HS-5 (cell line): ENCODE measurements at regions not wholly inside any gene's neighbourhood (a gene's known extent, or its start where the extent isn't known, plus 50 kb on each side); places are given as distances from the start of the nearest gene placed in this dataset.

Experiments used
- DNase-seq: peaks from one replicate; pipeline ENCODE4 v3.0.0-alpha.2; 2012; ENCODE audit warnings: low read depth

DNA sequence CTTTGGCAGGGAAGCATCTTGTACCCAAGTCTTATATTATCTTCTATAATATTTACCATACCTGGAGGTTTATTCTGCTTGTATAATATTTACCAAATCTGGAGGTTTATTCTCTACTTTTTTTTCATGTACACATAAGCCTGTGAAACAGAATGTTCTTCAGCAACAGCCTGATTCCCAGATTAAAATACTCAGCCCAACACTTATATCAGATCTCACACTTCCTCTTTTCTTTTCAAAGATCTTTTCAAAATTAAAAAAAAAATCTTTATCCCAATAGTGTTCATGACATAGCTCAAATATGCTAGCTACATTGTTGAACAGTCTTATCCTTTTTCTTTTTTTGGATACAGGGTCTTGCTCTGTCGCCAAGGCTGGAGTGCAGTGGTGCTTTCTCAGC is 300.7 kb downstream of the LMO7 start:
- no peak for DNase-seq

DNA sequence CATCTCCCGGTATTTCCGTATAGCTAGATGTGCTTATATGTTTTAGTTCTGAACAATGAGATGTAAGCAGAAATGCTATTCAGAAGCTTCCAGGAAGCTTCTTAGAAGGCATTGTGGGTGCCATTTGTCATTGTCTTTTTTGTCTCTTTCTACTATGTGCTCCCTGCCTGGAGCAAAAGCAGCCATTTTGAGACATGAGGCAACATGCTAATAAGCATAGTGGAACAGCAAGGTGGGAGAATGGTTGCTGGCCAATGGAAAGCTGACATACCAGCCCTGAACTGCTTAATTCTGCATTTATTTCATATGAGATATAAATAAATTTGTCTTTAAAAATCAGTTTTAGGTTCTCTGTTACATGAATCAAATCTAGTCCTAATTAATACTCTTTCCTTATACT is 299.7 kb downstream of the LMO7 start:
- DNase-seq = no peak

DNA sequence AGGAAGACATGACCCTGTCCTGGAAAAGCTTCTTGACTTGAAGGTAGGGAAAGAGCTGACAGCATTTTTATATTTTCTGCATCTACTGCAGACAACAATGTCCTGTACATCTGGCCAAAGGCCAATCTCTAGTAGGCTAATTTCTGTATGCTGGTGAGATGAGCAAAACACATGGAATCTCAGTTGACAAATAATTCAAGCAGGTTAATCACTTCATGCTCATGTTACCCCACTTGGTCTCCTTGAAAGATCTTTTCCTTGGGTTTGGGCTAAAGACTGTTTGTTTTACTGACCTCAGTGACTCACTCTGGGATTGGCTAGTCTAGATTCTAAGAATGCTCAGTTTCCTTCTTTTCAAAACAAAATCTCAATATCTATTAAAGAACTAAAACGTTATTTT is 298.8 kb downstream of the LMO7 start:
- peak; percentile 5 for DNase-seq

DNA sequence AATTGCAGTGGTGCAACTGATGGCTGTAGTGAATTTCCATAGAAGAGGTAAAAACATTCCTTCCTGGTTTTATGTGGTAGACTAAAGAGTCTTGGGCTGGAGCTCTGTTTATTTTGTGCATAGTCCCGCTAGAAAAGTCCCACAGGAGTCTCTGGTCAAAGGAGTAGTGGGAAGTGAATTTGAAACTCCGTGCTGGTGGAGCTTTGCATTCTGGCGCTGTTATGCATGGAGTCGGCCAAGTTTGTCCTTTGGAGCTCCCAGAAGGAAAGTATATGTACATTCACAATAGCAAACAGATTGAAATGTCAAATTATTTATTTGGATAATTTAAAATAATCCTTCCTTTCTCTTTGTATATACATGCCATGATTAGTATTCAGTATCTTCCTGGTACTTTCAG is 296.5 kb downstream of the LMO7 start:
- DNase-seq = no peak

DNA sequence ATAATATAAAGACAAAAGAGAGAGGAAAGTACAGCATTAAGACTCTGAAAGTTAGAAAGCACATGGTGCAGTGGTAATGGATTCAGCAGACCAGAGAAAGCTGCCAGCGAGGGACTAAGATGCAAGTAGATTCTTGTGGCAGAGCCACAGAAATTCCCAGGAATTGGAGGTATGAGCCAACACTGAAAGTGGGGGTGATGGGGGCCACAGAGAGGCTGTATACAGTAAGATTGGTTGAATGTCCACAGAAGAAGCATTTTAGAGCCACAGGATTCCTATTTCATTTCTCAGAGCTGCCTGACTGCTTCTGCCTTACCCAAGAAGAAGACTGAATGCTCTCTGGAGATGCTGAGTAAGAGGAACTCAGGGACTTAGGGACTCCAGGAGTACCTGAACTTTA is 295.0 kb downstream of the LMO7 start:
- no peak for DNase-seq

DNA sequence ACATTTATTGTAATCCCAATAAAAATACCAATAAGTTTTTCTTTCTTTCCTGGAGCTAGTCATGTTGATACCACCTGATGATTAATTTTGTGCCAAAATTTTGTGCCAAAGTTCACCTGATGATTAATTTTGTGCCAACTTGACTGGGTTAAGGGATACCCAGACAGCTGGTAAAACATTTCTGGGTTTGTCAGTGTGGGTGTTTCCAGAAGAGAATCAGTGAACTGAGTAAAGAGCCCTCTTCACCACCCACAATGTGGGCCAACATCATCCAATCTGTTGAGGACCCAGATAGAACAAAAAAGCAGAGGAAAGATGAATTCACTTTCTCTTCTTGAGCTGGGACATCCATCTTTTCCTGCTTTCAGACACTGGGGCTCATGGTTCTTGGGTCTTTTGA is 292.9 kb downstream of the LMO7 start:
- no peak for DNase-seq

DNA sequence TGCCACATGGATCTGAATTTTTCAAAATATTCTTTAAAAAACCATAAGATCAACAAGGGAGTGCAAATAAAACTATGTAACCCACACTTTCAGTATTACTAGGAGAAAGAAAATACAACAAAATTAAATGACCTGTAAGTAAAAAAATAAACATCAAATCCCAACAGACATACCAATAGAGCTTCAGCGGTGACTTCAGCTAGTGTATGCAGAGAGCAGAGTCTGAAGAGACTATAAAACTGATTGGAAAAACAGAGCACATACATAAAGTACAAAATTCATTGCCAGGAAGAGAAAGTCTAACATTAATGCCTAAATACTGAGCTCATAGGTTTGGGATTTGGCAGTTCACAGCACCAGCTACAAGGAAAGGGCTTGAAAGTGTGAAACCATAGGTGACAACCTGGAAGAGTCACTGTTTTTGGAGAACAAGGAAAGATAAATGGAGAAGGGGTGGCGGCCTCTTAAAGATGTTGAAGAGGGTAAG is 291.1 kb downstream of the LMO7 start:
- no peak for DNase-seq

DNA sequence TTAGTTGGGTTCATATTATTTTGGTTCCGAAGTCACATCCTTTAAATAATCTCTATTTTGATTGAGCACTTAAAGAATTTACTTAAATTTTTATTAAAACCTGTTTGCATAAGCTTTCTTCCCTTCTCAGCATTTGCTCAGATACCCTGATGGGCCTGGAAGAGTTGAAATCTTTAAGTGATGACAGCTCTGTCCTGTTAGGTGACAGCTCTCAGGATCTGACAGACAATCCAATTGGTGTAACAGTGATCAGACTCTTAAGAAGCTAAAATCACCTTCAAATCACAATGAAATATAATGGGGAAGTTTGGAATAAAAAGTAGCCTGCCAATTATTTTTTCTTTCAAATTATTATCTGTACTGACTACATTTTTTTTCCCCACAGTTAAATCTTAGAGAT is 284.4 kb downstream of the LMO7 start:
- DNase-seq = no peak

DNA sequence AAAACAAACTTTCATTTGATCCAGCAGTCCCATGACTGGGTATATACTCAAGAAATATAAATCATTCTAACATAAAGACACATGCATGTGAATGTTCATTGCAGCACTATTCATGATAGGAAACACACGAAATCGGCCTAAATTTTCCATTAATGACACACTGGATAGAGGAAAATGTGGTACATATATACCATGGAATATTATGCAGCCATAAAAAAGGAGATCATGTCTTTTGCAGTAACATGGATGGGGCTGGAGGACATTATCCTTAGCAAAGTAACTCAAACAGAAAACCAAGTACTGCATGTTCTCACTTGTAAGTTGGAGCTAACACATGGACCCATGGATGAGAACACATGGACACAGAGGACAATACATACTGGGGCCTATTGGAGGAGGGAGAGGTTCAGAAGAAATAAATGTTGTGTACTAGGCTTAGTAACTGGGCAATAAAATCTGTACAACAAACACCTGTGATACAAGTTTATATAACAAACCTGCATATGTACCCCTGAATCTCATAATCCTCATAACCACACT is 283.6 kb downstream of the LMO7 start:
- DNase-seq = no peak

DNA sequence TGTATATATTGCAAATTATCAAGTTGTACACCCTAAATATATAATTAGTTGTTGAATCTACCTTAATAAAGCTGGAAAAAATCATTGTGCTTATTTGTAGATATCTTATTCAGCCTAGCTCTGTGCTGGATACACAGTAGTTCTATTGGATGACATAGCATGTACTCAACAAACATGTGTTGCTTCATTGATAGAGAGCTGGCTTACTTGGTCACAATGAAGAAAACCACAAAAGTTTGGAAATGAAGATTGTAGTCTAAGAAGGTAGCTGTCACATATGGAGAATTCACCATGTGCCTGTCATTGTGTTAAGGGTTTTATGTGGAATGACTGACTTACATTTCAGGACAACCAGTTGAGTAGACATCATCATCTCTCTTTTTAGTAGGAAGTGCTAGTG is 278.9 kb downstream of the LMO7 start:
- DNase-seq = no peak

DNA sequence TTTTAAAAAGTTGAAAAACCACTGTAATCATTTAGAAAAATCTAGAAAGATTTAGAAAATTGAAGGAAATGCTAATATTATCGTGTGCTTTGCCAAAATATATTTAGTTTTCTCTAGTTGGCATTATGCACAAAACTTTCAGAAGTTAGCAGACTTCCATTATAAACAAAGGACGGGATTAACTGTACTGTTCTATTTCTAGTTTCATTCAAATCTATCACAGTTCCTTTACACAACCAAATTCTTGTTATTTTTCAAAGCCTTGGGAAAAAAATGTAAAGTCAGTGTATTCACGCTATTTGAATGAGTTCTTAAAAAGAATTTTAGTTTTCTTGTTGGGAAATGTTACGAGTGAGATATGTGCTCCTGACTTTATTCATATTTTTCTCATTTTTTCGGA is 277.8 kb downstream of the LMO7 start:
- no peak for DNase-seq

DNA sequence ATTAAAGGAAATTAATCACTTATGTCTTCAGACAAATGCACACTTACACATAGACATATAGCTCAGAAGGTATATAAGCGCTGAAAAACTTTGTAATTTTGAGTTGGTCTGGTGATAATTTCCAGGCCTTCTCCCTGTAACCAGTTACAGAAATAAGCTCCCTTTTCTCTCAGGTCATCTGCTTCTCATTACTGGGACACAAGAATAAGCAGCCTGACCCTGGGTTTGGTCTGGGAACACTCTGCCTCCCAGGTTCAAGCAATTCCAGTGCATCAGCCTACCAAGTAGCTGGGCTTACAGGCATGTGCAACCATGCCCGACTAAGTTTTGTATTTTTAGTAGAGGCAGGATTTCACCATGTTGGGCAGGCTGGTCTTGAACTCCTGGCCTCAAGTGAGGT is 274.5 kb downstream of the LMO7 start:
- no peak for DNase-seq
